Sigmoid colon (tissue), 4 donors: ENCODE measurements at regions not wholly inside any gene's neighbourhood (a gene's known extent, or its start where the extent isn't known, plus 50 kb on each side); places are given as distances from the start of the nearest gene placed in this dataset.
"Not testable (repeated sequence)": the region's sequence is repeated elsewhere in the genome, so short reads cannot be mapped to it uniquely, and the experiment has no call there.

Source experiments
- EP300 ChIP-seq, 4 donors: sonication (generic); formaldehyde crosslinking; IDR thresholded peaks; one replicate each; pipeline ENCODE4 v1.6.1; 2017; ENCODE audit warnings: antibody characterized with exemption in 4 of 4
- POLR2A ChIP-seq, 2 donors: fragments of 450-650 bp; IDR thresholded peaks; one replicate each; pipeline ENCODE4 v1.6.1; 2016; ENCODE audit warnings: antibody characterized with exemption in 2 of 2, mild to moderate bottlenecking in 2 of 2, moderate library complexity in 2 of 2
- POLR2AphosphoS5 ChIP-seq, 4 donors: sonication (generic); formaldehyde crosslinking; IDR thresholded peaks; one replicate each; pipeline ENCODE4 v1.6.1; 2017; ENCODE audit warnings: antibody characterized with exemption in 4 of 4
- TF ChIP-seq, protein P1 (sequence below), 4 experiments: fragments of 450-650 bp in 3 of 4; fragments of 200-600 bp in 1 of 4; IDR thresholded peaks; one replicate each; pipeline ENCODE4 v1.5.1; 2016 to 2019; ENCODE audit warnings: antibody characterized with exemption in 4 of 4, mild to moderate bottlenecking in 3 of 4, moderate library complexity in 2 of 4

DNA sequence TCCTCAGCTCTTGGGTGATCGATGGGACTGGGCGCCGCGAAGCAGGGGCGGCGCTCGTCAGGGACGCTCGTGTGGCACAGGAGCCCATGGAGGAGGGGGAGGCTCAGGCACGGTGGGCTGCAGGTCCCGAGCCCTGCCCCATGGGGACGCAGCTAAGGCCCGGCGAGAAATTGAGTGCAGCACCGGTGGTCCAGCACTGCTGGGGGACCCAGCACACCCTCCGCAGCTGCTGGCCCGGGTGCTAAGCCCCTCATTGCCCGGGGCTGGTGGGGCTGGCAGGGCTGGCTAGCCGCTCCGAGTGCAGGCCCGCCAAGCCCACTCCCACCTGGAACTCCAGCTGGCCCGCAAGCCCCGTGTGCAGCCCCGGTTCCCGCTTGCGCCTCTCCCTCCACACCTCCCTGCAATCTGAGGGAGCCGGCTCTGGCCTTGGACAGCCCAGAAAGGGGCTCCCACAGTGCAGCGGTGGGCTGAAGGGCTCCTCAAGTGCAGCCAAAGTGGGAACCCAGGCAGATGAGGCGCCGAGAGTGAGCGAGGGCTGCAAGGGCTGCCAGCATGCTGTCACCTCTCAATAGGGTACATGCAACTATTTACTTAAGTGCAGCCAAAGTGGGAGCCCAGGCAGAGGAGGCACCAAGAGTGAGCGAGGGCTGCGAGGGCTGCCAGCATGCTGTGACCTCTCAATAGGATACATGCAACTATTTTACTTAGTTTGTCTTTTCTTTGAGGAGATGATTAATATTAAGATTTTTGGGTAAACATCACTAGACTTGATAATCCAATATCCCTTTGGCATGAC, 619.8 kb upstream of the IGFBP7 start:
- TF ChIP-seq, protein P1, sequence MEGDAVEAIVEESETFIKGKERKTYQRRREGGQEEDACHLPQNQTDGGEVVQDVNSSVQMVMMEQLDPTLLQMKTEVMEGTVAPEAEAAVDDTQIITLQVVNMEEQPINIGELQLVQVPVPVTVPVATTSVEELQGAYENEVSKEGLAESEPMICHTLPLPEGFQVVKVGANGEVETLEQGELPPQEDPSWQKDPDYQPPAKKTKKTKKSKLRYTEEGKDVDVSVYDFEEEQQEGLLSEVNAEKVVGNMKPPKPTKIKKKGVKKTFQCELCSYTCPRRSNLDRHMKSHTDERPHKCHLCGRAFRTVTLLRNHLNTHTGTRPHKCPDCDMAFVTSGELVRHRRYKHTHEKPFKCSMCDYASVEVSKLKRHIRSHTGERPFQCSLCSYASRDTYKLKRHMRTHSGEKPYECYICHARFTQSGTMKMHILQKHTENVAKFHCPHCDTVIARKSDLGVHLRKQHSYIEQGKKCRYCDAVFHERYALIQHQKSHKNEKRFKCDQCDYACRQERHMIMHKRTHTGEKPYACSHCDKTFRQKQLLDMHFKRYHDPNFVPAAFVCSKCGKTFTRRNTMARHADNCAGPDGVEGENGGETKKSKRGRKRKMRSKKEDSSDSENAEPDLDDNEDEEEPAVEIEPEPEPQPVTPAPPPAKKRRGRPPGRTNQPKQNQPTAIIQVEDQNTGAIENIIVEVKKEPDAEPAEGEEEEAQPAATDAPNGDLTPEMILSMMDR (IDR thresholded peaks at IDR 0.05): not testable (repeated sequence)
- TF ChIP-seq POLR2A, EP300, POLR2AphosphoS5 (IDR thresholded peaks at IDR 0.05): not testable (repeated sequence)
